HEK293 (cell line): ENCODE measurements at regions not wholly inside any gene's neighbourhood (a gene's known extent, or its start where the extent isn't known, plus 50 kb on each side); places are given as distances from the start of the nearest gene placed in this dataset.

ENCODE experiments used
- BCL11A ChIP-seq: fragments of 450-650 bp; formaldehyde crosslinking; IDR thresholded peaks from 2 replicates; pipeline ENCODE4 v1.5.1; 2016; ENCODE audit warnings: low read depth, missing biosample characterization, missing genetic modification characterization
- TF ChIP-seq, protein P1 (sequence below): fragments of 450-650 bp; formaldehyde crosslinking; IDR thresholded peaks from 2 replicates; pipeline ENCODE4 v1.5.1; 2016; ENCODE audit warnings: missing biosample characterization, missing genetic modification characterization
- TF ChIP-seq, protein P2 (sequence below): fragments of 450-650 bp; formaldehyde crosslinking; IDR thresholded peaks from 2 replicates; pipeline ENCODE4 v1.5.1; 2017; ENCODE audit warnings: missing biosample characterization, missing genetic modification characterization
- TF ChIP-seq, protein P3 (sequence below): fragments of 450-650 bp; formaldehyde crosslinking; IDR thresholded peaks from 2 replicates; pipeline ENCODE4 v1.5.1; 2016; ENCODE audit warnings: missing biosample characterization, missing genetic modification characterization
- TF ChIP-seq, protein P4 (sequence below): fragments of 450-650 bp; formaldehyde crosslinking; IDR thresholded peaks from 2 replicates; pipeline ENCODE4 v1.5.1; 2016; ENCODE audit warnings: missing biosample characterization, missing genetic modification characterization, low read depth
- TF ChIP-seq, protein P5 (sequence below): fragments of 450-650 bp; formaldehyde crosslinking; IDR thresholded peaks from 2 replicates; pipeline ENCODE4 v1.5.1; 2016; ENCODE audit warnings: missing biosample characterization, missing genetic modification characterization

DNA sequence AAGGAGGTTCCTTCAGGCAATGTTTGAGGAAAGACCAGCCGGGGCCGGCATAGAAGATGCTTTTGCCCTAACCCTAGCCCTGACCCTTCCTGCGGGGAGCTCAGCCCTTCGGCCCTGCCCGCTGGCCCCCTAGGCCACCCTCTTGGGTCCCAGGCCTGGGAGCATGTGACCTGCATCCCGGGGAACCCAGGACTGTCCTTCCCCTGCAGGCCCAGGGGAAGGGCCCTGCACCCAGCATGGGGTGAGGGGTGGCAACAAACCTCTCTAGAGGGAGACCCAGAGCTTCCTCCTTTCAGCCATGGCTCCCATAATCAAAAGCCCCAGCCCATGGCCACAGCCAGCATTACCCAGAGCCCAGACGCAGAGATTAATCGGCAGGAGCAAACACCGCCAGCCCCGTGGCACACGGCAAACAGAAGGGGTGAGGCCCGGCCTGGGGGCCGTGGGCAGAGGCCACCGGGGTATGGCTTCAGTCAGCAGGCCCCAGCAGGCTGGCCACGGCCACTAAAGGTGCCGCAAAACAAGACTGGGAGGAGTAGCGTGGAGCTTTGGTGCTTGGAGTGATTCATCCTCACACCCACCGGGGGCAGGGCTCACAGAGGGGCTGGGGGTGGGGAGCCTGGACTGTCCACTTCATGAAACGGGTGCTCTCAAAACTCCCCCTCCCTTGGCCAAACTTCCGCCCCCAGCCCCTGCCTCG is 61.6 kb upstream of the HPCAL1 start:
- TF ChIP-seq, protein P1, sequence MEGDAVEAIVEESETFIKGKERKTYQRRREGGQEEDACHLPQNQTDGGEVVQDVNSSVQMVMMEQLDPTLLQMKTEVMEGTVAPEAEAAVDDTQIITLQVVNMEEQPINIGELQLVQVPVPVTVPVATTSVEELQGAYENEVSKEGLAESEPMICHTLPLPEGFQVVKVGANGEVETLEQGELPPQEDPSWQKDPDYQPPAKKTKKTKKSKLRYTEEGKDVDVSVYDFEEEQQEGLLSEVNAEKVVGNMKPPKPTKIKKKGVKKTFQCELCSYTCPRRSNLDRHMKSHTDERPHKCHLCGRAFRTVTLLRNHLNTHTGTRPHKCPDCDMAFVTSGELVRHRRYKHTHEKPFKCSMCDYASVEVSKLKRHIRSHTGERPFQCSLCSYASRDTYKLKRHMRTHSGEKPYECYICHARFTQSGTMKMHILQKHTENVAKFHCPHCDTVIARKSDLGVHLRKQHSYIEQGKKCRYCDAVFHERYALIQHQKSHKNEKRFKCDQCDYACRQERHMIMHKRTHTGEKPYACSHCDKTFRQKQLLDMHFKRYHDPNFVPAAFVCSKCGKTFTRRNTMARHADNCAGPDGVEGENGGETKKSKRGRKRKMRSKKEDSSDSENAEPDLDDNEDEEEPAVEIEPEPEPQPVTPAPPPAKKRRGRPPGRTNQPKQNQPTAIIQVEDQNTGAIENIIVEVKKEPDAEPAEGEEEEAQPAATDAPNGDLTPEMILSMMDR: no peak
- TF ChIP-seq, protein P2, sequence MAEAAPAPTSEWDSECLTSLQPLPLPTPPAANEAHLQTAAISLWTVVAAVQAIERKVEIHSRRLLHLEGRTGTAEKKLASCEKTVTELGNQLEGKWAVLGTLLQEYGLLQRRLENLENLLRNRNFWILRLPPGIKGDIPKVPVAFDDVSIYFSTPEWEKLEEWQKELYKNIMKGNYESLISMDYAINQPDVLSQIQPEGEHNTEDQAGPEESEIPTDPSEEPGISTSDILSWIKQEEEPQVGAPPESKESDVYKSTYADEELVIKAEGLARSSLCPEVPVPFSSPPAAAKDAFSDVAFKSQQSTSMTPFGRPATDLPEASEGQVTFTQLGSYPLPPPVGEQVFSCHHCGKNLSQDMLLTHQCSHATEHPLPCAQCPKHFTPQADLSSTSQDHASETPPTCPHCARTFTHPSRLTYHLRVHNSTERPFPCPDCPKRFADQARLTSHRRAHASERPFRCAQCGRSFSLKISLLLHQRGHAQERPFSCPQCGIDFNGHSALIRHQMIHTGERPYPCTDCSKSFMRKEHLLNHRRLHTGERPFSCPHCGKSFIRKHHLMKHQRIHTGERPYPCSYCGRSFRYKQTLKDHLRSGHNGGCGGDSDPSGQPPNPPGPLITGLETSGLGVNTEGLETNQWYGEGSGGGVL (tag by site-specific recombination): no peak
- TF ChIP-seq, protein P3, sequence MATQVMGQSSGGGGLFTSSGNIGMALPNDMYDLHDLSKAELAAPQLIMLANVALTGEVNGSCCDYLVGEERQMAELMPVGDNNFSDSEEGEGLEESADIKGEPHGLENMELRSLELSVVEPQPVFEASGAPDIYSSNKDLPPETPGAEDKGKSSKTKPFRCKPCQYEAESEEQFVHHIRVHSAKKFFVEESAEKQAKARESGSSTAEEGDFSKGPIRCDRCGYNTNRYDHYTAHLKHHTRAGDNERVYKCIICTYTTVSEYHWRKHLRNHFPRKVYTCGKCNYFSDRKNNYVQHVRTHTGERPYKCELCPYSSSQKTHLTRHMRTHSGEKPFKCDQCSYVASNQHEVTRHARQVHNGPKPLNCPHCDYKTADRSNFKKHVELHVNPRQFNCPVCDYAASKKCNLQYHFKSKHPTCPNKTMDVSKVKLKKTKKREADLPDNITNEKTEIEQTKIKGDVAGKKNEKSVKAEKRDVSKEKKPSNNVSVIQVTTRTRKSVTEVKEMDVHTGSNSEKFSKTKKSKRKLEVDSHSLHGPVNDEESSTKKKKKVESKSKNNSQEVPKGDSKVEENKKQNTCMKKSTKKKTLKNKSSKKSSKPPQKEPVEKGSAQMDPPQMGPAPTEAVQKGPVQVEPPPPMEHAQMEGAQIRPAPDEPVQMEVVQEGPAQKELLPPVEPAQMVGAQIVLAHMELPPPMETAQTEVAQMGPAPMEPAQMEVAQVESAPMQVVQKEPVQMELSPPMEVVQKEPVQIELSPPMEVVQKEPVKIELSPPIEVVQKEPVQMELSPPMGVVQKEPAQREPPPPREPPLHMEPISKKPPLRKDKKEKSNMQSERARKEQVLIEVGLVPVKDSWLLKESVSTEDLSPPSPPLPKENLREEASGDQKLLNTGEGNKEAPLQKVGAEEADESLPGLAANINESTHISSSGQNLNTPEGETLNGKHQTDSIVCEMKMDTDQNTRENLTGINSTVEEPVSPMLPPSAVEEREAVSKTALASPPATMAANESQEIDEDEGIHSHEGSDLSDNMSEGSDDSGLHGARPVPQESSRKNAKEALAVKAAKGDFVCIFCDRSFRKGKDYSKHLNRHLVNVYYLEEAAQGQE (tag by site-specific recombination): no peak
- TF ChIP-seq, protein P4, sequence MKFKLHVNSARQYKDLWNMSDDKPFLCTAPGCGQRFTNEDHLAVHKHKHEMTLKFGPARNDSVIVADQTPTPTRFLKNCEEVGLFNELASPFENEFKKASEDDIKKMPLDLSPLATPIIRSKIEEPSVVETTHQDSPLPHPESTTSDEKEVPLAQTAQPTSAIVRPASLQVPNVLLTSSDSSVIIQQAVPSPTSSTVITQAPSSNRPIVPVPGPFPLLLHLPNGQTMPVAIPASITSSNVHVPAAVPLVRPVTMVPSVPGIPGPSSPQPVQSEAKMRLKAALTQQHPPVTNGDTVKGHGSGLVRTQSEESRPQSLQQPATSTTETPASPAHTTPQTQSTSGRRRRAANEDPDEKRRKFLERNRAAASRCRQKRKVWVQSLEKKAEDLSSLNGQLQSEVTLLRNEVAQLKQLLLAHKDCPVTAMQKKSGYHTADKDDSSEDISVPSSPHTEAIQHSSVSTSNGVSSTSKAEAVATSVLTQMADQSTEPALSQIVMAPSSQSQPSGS (tag by site-specific recombination): no peak
- TF ChIP-seq BCL11A: no peak
- TF ChIP-seq, protein P5, sequence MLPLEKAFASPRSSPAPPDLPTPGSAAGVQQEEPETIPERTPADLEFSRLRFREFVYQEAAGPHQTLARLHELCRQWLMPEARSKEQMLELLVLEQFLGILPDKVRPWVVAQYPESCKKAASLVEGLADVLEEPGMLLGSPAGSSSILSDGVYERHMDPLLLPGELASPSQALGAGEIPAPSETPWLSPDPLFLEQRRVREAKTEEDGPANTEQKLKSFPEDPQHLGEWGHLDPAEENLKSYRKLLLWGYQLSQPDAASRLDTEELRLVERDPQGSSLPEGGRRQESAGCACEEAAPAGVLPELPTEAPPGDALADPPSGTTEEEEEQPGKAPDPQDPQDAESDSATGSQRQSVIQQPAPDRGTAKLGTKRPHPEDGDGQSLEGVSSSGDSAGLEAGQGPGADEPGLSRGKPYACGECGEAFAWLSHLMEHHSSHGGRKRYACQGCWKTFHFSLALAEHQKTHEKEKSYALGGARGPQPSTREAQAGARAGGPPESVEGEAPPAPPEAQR (tag by site-specific recombination): no peak
